Activated naive CD4-positive, alpha-beta T cell (primary cell): ENCODE measurements at regions not wholly inside any gene's neighbourhood (a gene's known extent, or its start where the extent isn't known, plus 50 kb on each side); places are given as distances from the start of the nearest gene placed in this dataset.
A peak's percentile ranks its signal among the peaks of the same experiment; 100 is the strongest.
"Not testable (repeated sequence)": the region's sequence is repeated elsewhere in the genome, so short reads cannot be mapped to it uniquely, and the experiment has no call there.

Experiments
- DNase-seq, 4 experiments: peaks; one replicate each; lab custom pipeline; 2025; lab: John Stamatoyannopoulos, UW

DNA sequence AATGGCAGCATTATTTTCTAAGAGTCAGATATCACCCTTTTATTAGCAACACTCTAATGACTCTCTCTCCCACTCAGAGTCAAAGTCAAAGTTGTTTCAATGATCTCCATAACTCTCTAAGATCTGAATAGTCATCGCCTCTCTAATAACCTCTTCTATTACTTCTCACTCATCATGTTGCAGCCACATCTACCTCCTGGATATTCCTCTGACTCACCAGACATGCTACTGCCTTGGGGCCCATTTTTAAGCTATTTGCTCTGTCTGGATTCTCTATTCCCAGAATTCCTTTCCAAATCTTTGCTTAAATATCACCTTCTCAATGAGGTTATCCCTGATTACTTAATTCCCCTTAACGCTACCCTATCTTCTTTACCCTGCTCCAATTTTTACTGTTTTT, 391.8 kb upstream of the MAGEB16 start:
- DNase-seq = no peak

DNA sequence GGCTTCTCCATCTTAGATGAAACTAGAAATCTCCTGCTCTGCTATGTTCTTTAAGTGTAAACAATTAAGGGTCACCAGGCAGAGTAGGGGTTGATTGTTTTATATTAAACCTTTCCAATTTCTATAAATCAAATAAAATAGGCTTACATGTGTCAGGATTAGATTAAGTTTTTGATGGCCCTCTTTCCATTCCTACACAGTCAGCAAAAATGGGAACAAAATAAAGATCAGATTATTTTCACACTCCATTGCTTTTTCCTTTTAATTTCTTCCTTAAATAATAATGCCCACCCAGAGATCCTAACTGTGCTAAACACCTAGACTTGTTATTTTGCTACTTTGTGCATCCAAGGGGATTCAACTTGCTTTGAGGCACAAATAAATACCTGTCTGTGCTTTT, 381.4 kb upstream of the MAGEB16 start:
- DNase-seq = no peak

DNA sequence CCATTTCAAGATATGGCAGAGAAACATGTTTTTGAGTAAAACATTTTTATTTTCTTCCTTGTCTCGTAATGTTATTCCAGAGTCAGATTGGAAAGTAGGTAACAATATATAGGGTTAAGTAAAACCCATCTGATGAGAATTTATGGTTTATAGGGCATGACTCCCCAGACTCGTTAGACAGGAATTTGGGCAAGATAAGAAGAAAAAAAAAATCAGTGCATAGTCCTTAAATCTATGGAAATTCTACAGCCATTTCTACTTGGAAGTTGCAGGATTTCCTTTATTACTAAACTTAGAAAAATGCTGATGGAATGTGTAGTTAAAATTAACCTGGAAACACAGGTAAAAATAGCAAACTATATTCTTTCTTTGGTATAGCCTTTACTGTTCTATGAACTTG, 366.1 kb upstream of the MAGEB16 start:
- DNase-seq = no peak

DNA sequence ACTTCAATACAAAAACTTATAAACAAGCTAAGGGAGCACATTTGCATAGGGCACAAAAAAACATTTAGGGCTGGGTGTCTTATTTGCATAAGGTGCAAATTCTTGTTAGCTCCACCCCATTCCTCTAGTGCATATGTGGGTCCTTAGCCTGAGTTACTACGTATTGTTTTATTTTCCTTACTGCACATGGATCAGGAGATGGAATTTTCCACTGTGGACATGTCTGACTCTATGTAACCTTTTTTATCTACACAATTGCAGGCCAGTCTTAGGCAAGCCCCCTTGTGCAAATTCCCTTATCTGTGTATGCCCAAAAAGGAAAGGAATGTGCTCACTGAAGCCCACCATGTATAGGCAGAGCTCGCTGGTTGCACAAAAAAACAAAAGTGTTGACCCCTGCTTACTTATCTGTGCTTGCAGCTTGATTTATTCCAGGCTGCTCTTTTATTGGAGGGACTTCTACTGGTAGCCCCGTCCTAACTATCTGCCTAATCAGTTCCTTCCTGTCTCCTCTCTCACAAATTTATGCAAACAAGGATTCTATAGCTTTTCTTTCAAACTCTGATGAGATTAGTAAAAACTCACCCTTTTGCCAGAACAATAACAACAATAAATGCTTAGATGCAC, 359.0 kb upstream of the MAGEB16 start:
- DNase-seq = no peak

DNA sequence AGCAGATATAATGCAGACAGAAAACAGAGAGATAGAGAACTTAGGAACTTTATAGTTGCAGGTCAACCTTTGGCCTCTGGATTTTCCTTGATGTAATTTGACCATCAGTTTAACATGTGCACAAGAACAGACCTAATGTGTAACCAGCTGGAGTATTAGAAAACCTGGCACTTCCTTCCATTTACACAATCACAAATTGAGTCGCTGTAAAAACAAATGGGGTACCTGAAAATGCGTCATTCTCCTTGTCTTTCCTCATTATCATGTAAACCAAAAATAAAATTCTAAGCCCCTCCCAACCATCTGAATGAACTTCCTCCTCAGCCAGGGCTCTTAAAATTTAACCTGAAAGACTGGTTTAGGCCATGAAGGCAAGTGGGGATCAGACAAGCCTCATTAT, 358.4 kb upstream of the MAGEB16 start:
- DNase-seq = no peak

DNA sequence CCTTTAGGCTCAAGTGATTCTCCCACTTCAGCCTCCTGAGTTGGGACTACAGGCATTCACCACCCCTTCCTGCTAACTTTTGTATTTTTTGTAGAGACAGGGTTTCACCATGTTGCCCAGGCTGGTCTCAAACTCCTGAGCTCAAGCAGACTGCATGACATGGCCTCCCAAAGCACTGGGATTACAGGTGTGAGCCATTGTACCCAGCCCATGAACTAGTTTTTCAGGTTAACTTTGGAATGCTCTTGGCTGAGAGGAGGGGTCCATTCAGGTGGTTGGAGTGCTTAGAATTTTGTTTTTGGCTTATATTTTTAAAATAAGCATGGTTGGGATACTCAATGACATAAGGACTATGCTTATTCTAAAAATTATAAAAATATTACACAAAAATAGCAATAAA, 355.7 kb upstream of the MAGEB16 start:
- no peak for DNase-seq

DNA sequence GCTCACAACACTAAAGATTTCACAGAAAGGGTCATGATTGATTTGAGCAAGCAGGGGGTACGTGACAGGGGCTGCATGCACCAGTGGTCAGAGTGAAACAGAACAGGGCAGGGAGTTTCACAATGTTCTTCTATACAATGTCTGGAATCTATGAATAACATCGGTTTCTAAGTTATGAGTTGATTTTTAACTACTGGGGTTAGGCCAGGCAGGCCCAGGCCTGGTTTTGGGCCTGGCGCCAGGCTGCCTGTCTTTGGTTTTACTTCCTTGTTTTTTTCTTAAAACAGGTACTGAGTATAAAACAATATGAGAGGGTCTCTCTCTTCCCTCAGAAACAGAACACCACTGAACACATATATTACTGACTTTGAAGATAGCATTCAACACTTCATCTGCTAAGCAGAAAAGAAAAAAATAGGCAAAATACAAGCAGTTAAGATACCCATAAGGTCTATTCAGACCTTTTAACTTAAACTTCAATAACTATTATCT, 355.0 kb upstream of the MAGEB16 start:
- DNase-seq = peak in 1 of 4 experiments; percentile 5

DNA sequence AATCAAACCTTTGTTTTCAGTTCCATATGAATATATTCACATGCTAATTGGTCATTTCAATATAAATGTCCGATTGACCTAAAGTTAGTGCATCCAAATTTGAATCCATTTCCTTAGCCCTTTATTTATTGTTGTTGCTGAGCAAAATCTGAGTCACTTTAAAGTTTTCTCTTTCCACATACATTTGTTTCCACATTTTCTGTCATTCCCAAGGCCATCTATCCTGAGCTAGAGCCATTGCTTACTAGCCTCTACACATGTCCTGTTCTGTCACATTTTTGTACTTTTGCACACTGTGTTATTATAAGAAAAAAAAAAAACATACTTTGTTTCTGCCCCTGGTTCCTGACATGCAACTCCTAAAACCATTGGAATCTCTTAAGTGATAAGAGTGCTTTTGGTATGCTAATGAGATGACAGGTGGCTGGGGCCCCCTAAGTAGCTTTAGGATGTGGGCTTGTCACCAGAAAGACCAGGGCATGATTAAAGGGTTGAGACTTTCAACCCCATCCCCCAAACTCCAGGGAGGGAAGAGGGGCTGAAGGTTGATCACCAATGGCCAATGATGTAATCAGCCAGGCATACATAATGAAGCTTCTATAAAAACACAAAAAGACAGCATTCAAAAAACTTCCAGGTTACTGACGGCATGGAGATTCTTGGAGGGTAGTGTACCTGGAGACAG, 353.3 kb upstream of the MAGEB16 start:
- no peak for DNase-seq

DNA sequence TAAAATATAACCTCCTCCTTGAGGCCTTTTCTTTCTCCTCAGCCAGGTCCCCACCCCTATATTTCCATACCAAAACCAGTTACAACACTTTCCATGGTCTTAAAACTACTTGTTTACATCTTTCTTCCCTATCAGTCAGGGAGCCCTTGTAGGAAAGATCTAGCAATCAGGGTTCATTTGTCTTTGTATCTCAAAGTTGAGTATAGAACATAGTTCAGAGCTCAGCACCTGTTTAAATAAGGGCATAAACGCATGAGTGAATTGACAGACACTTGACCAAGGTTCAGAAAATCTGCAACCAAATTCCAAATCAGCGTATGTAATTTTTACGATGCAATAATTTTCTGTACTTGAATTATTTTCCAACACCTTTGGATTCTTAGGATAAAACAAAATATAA, 352.2 kb upstream of the MAGEB16 start:
- DNase-seq = no peak

DNA sequence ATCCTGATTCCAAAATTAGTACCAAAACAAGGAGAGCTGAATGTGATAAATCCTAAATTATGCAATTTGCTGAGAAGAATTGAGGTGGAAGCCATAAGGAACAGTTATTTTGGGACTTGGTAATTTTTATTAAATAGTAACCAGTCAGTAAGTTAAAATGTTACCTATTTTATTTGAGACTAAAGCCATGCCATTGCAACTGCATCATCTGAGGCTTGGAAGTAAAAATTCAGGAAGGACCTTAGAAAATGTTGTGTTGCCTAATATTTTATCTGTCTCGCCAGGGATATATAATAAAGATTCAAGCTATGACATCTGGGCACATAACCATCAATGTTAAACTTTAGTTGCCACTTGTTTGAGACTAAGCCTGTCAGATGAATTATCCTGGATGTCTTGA, 341.3 kb upstream of the MAGEB16 start:
- DNase-seq = no peak

DNA sequence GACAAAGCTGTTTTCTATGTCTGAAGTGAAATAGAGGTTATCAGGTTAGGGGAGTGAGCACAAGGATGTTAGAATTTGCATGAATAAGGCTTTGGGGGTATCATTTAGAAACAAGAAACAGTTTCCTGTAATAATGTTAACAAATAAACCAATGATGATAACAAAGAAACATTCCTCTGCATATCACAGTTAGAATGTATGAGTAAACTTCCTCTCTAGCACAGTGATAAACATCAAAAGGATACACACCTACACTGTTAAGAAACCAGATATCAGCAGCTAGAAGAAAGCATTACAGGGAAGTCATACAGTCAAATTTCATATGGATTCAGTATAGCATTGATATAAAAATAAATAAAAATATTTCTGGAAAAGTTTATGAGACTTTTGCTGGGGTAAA, 340.0 kb upstream of the MAGEB16 start:
- no peak for DNase-seq

DNA sequence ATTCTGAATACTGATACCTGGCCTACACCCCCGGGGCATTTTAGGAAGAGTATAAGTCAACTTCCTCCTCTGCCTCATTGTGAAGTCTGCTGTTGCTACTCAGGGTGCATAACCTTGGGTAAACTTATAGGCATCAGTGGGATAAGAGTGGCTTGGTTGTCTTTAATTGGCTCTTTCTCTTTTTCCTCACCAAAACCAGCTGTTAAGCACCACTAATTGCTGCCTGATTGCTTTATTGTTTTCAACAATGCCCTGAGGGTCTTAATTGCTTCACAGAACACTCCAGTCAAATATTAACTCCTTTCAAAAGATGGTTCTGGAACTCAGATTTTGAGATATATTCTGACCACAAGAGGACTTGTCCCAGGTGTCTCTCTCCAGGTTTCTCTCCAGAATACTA, 337.0 kb upstream of the MAGEB16 start:
- no peak for DNase-seq

DNA sequence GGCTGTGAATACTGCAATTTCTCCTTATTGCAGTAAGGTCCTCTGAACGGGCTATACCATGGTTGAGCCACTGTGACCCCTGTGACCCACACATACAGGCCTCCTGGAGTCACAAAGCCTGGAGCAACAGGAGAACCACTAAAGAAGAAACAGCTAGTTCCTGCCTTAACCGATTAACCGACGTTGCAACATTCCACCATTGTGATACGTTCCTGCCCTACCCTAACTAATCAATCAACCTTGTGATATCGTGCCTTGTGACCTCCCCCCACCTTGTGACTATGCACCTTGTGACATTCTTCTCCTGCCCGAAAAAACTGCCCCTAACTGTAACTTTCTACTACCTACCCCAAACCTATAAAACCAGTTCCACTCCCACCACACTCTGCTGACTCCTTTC, 301.5 kb upstream of the MAGEB16 start:
- not testable (repeated sequence) for DNase-seq

DNA sequence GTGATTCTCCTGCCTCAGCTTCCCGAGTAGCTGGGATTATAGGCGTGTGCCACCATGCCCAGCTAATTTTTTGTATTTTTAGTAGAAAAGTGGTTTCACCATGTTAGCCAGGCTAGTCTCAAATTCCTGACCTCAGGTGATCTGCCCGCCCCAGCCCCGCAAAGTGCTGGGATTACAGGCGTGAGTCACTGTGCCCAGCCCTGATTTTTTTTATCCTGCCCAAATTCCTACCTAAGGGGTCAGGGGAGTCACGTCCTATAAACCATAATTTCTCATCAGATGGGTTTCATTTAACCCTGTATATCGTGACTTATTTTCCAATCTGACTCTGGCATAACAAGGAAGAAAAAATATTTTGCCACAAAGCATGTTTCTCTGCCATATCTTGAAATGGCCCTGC, 300.7 kb upstream of the MAGEB16 start:
- DNase-seq = not testable (repeated sequence)

DNA sequence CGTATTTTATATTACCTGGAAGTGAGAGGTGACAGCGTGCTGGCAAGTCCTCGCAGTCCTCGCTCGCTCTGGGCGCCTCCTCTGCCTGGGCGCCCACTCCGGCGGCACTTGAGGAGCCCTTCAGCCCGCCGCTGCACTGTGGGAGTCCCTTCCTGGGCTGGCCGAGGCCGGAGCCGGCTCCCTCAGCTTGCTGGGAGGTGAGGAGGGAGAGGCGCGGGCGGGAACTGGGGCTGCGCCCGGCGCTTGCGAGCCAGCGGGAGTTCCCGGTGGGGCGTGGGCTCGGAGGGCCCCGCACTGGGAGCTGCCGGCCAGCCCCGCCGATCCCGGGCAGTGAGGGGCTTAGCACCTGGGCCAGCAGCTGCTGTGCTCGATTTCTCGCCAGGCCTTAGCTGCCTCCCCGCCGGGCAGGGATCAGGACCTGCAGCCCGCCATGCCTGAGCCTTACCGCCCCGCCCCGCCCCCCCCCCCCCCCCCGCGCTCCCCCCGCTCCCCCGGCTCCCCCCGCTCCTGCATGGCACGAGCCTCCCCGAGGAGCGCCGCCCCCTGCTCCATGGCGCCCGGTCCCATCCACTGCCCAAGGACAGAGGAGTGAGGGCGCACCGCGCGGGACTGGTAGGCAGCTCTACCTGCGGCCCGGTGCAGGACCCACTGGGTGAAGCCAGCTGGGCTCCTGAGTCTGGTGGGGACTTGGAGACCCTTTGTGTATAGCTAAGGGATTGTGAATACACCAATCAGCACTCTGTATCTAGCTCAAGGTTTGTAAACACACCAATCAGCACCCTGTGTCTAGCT, 298.9 kb upstream of the MAGEB16 start:
- DNase-seq = no peak

DNA sequence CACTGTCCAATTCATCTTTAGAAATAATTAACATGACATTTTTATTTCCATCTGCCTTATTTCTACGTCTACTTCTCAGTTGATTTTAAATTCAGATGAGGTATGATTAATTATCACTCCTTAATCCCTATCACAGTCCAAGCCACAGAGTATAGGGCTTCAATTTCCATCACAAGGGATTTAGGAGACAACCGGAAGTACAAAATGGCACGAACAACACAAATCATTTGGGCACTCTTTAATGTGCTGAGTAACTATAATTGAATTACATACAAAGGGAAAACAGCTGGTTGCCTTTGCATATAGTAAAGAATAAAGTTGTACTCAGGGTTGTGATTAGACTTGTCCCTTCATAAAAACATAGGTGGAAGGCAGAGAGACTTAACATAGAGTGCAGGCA, 290.4 kb upstream of the MAGEB16 start:
- DNase-seq = no peak

DNA sequence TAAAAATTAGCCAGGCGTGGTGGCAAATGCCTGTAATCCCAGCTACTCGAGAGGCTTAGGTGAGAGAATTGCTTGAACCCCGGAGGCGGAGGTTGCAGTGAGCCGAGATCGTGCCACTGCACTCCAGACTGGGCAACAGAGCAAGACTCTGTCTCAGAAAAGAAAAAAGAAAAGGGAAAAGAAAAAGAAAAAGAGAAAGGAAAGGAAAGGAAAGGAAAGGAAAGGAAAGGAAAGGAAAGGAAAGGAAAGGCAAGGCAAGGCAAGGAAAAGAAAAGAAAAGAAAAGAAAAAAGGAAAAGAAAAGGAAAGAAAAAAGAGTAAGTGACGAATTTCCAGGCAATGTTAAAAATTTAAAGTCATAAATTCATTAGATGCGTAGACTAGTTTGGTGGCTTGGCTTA, 250.1 kb upstream of the MAGEB16 start:
- DNase-seq = not testable (repeated sequence)

DNA sequence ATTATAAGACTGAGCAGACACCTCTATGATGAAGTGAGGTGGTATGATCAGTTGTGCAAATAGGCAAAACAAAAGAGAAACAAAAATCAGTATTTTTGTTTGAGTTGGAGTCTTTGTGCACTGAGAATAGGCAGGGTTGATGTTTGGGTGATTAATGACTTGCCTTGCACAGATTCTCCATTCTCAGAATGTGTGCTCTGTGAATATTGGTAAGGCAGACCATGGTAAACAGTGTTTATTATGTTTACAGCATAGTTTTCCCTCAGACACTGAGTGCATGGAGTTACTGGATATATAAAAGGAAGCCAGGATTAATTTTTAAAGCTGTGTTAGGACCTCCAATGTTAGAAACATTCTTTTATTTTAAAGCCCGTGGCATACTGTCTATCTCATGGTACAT, 240.2 kb upstream of the MAGEB16 start:
- no peak for DNase-seq

DNA sequence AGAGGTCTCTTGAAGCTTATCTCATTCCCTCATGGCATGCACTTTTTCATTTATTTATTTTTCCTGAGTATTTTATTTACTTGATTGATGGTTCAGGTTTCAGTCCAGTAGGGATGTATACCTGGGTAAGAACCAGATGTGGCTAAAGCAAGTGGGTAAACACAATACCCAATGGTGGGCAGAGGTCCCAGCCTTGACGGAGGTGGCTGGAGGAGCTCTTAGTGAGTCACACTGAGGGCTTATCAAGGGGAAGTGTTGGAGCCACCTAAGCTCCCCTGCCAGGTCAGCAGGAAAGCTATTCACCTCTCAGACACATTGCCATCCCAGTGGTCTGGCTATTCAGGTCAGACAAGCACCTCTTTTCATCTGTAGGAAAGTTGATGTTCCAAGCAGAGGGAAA, 236.2 kb upstream of the MAGEB16 start:
- DNase-seq = no peak

DNA sequence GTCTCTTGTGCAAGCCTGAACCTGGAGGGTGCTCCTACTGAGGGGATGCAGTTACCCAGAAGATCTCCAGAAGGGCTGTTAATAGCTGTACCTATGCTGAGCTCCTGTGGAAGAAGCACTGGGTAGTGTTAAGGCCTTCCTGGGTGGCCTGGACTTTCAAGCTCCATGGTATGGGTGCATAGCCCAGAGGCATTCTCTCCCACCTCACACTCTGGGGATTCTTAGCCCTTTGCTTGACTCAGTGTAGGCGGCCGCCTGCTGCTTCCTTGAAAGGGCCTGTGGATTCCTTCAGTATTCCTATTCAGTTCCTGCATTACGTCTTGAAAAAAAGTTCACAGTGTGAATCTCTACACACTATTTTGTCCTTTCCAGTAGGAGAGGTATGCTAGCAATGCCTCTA, 235.7 kb upstream of the MAGEB16 start:
- DNase-seq = no peak

DNA sequence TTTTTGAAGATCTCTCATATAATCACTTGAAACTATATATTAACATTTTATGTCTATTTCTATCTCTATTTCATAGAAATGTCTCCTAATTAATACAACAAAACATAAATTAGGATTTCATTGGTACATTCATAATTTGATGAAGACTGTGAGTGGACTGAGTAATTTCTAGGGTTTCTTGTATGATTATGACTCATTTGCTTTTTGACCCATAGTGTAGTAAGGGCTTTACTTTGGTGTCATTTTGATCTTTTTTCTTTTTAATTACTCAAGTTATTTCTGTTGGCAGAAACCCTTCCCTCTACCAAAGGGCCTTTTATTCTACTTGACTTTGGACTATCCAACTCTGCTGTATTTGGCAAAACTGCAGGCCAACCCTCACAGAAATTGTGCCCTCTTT, 207.9 kb upstream of the MAGEB16 start:
- no peak for DNase-seq

DNA sequence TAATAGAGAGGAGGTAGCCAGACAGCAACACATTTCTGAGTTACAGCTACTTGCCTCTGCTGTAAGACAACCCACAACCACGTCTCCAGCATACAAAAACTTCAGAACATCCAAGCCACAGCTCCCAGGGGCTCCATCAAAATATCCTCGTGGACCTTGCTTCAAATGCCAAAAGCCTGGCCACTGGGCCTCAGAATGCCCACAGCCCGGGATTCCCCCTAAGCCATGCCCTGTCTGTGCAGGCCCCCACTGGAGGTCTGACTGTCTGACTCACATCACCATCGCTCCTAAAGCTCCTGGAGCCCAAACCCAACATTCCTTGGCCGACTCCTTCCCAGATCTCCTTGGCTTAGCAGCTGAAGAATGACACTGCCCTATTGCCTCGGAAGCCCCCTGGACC, 186.6 kb upstream of the MAGEB16 start:
- not testable (repeated sequence) for DNase-seq

DNA sequence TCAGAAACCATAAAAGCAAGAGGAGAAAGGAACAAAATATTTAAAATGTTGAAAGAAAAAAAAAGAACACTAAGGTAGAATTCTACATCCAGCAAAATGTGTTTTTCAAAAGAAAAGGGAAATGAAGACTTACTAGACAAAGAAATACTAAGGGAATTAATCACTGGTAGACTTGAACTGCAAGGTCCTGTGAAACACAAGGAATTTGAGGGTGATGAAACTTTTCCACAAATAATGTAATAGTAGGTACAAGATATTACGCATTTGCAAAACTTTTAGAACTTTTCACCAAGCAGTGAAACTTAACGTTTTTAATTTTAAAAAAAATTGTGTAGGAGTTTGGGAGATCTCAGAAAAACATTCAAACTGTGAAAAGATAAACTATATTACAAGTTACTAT, 180.3 kb upstream of the MAGEB16 start:
- DNase-seq = no peak
